CD4-positive, alpha-beta T cell (primary cell): ENCODE measurements at regions not wholly inside any gene's neighbourhood (a gene's known extent, or its start where the extent isn't known, plus 50 kb on each side); places are given as distances from the start of the nearest gene placed in this dataset.

ENCODE experiments used
- ATAC-seq: fragments of 200-7000 bp; cut with Tn5 transposase; one replicate; pipeline ENCODE4 v1.10.0; 2022; ENCODE audit warnings: mild to moderate bottlenecking; ENCODE audit not compliant: poor library complexity
- CTCF ChIA-PET: fragments of 350-600 bp; sonication (Branson Sonifier 250); formaldehyde crosslinking; loops from one replicate; lab custom pipeline; 2021; ENCODE audit warnings: antibody characterized with exemption, inconsistent platforms; lab: Charles Lee
- POLR2A ChIA-PET: fragments of 350-600 bp; sonication (Branson Sonifier 250); formaldehyde crosslinking; loops from one replicate; lab custom pipeline; 2021; ENCODE audit warnings: antibody characterized with exemption, inconsistent platforms; lab: Charles Lee
- DNase-seq, 14 experiments: peaks; one replicate each; pipeline ENCODE4 v3.0.0-alpha.2; 2013 to 2020; ENCODE audit warnings: mixed read lengths in 2 of 14
- H3K27ac ChIP-seq, 2 donors: one replicate each; pipeline versions ENCODE4 v1.5.1 to v1.7.0; 2013; ENCODE audit warnings: low read length in 2 of 2, low read depth in 1 of 2, mild to moderate bottlenecking in 1 of 2
- H3K27me3 ChIP-seq, 2 experiments: 1 replicate in 1 of 2; 2 replicates in 1 of 2; pipeline versions ENCODE4 v1.6.1 to v1.7.0; 2013; ENCODE audit warnings: low read length in 2 of 2, control low read depth in 1 of 2, mild to moderate bottlenecking in 1 of 2, moderate library complexity in 1 of 2; ENCODE audit not compliant: insufficient read depth in 2 of 2, control insufficient read depth in 1 of 2
- H3K36me3 ChIP-seq: one replicate; pipeline ENCODE4 v1.6.1; 2013; ENCODE audit warnings: low read length, control low read depth; ENCODE audit not compliant: insufficient read depth
- H3K4me1 ChIP-seq: one replicate; pipeline ENCODE4 v1.6.1; 2013; ENCODE audit warnings: low read length, control low read depth; ENCODE audit not compliant: insufficient read depth
- H3K4me3 ChIP-seq: one replicate; pipeline ENCODE4 v1.5.1; 2013; ENCODE audit warnings: mild to moderate bottlenecking, low read length, moderate library complexity
- H3K9me3 ChIP-seq, 2 experiments: 1 replicate in 1 of 2; 2 replicates in 1 of 2; pipeline versions ENCODE4 v1.6.1 to v1.7.0; 2013; ENCODE audit warnings: low read length in 2 of 2, mild to moderate bottlenecking in 2 of 2, control low read depth in 1 of 2, moderate library complexity in 1 of 2; ENCODE audit not compliant: control insufficient read depth in 1 of 2, insufficient read depth in 1 of 2
- H3K27ac Mint-ChIP-seq: one replicate; pipeline ENCODE4 v1.8.0; 2020; ENCODE audit warnings: mixed read lengths
- H3K27me3 Mint-ChIP-seq: one replicate; pipeline ENCODE4 v1.8.0; 2021; ENCODE audit warnings: mixed read lengths
- H3K36me3 Mint-ChIP-seq: one replicate; pipeline ENCODE4 v1.8.0; 2021; ENCODE audit warnings: low read depth, mixed read lengths
- H3K4me1 Mint-ChIP-seq: one replicate; pipeline ENCODE4 v1.8.0; 2021; ENCODE audit warnings: low read depth, mixed read lengths
- H3K4me3 Mint-ChIP-seq: one replicate; pipeline ENCODE4 v1.8.0; 2020; ENCODE audit warnings: mild to moderate bottlenecking, mixed read lengths
- H3K9me3 Mint-ChIP-seq: one replicate; pipeline ENCODE4 v1.8.0; 2020; ENCODE audit warnings: mixed read lengths
- CTCF ChIP-seq: fragments of 200-600 bp; IDR thresholded peaks from one replicate; pipeline ENCODE4 v1.8.0; 2022; ENCODE audit warnings: antibody characterized with exemption, mild to moderate bottlenecking
- intact Hi-C, 2 experiments: fragments of 100-400 bp; cut with DNase I in 1 of 2; cut with micrococcal nuclease in 1 of 2; formaldehyde crosslinking; loops; one replicate each; pipeline versions ENCODE4 v1.15.1 to v1.9.0; 2023 to 2025; cut with DNase I, micrococcal nuclease

GRCh38 chr3:68571321-68571720 is 361.0 kb downstream of the TAFA4 start:
- intact Hi-C loops, result no loop called here
- H3K36me3 ChIP-seq, result no peaks in the 10 kb centered on the region
- ChIA-PET CTCF (no interaction called here), POLR2A (no interaction called here)
- Mint-ChIP-seq H3K4me3 (no peak overlapping the region), H3K9me3 (no peaks in the 10 kb centered on the region), H3K36me3 (no peaks in the 10 kb centered on the region), H3K4me1 (no peaks in the 10 kb centered on the region), H3K27me3 (no peaks in the 10 kb centered on the region), H3K27ac (no peak overlapping the region)
- no peak overlapping the region for H3K27ac ChIP-seq
- H3K4me3 ChIP-seq, result no peak overlapping the region
- H3K27me3 ChIP-seq, result peaks cover 0 to 2% of the 10 kb centered on the region in 2 experiments
- DNase-seq, result no peak
- no peak for ATAC-seq
- peaks cover 0 to 12% of the 10 kb centered on the region in 2 experiments for H3K9me3 ChIP-seq
- TF ChIP-seq CTCF, result no peak
- H3K4me1 ChIP-seq, result no peaks in the 10 kb centered on the region

GRCh38 chr3:68560728-68561127 is 371.6 kb downstream of the TAFA4 start:
- DNase-seq, result no peak
- no peak for ATAC-seq
- H3K9me3 ChIP-seq, result no peaks in the 10 kb centered on the region
- ChIA-PET CTCF (no interaction called here), POLR2A (no interaction called here)
- Mint-ChIP-seq H3K4me3 (no peak overlapping the region), H3K36me3 (no peaks in the 10 kb centered on the region), H3K27ac (no peak overlapping the region), H3K27me3 (no peaks in the 10 kb centered on the region), H3K9me3 (no peaks in the 10 kb centered on the region), H3K4me1 (no peaks in the 10 kb centered on the region)
- no peak for TF ChIP-seq CTCF
- intact Hi-C loops, result no loop called here
- no peaks in the 10 kb centered on the region for H3K4me1 ChIP-seq
- no peak overlapping the region for H3K27ac ChIP-seq
- H3K4me3 ChIP-seq, result no peak overlapping the region
- no peaks in the 10 kb centered on the region for H3K27me3 ChIP-seq
- H3K36me3 ChIP-seq, result no peaks in the 10 kb centered on the region

GRCh38 chr3:68535782-68536181 is 396.6 kb downstream of the TAFA4 start:
- H3K4me1 Mint-ChIP-seq, result no peaks in the 10 kb centered on the region
- H3K27ac ChIP-seq, result no peak overlapping the region
- CTCF ChIA-PET, result no interaction called here
- TF ChIP-seq CTCF, result no peak
- H3K36me3 ChIP-seq, result no peaks in the 10 kb centered on the region
- DNase-seq, result no peak
- H3K27ac Mint-ChIP-seq, result no peak overlapping the region
- H3K9me3 Mint-ChIP-seq, result no peaks in the 10 kb centered on the region
- no peak for ATAC-seq
- no peak overlapping the region for H3K4me3 Mint-ChIP-seq
- no peaks in the 10 kb centered on the region for H3K4me1 ChIP-seq
- H3K4me3 ChIP-seq, result no peak overlapping the region
- no peaks in the 10 kb centered on the region for H3K27me3 Mint-ChIP-seq
- H3K36me3 Mint-ChIP-seq, result no peaks in the 10 kb centered on the region
- H3K27me3 ChIP-seq, result no peaks in the 10 kb centered on the region
- H3K9me3 ChIP-seq, result no peaks in the 10 kb centered on the region
- intact Hi-C loops, result no loop called here
- POLR2A ChIA-PET, result no interaction called here
